ENCODE measurements at regions not wholly inside any gene's neighbourhood (a gene's known extent, or its start where the extent isn't known, plus 50 kb on each side); places are given as distances from the start of the nearest gene placed in this dataset.

- no peak for DNase-seq
Observed at GRCh38 chr16:54720259-54720658, 210.4 kb upstream of the IRX5 start.

- DNase-seq, result no peak
Observed at GRCh38 chr16:54719624-54720023, 211.0 kb upstream of the IRX5 start.

- DNase-seq, result no peak
Observed at GRCh38 chr16:54718376-54718775, 212.3 kb upstream of the IRX5 start.

DNA sequence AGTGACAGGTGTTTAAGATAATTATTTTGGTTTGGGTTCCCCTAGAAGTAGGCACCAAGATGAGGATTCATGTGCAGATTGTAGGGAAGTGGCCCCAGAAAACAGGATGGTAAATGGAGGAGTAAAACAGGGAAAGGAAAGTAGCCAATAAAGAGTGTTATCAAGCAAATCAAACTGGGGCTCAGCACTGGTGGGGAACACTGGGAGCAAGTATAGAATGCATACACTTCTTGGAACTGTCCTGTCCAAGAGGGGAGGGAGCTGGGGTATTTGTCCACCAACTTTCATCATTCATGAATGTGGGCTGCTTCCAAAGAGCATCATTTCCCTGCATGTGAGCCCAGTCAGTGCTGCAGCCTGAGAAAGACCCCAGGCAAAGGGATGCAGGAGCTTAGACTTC lies 215.7 kb upstream of the IRX5 start:
- no peak for DNase-seq

DNA sequence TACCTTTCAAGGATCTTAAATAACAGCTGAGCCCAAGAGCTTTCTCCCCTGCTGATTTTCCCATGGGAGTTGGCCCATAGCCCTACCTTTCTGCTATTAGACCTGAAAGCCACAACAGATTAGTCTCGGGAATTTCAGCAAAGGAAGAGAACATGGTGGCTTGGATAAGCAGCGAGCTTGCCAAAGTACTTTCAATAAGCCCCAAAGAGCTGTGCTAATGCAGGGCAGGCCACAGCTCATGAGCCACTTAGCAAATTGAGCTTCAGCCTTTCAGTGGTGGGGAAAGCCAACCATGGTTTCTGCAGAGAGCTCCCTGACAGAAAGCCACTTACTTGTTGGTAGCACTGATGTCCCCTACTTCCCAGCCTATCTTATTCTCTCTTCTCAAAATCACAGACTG lies 217.8 kb upstream of the IRX5 start:
- no peak for DNase-seq

GRCh38 chr16:54707813-54708212 lies 222.9 kb upstream of the IRX5 start:
- DNase-seq, result no peak

- no peak for DNase-seq
Observed at GRCh38 chr16:54706406-54706805, 224.3 kb upstream of the IRX5 start.

DNA sequence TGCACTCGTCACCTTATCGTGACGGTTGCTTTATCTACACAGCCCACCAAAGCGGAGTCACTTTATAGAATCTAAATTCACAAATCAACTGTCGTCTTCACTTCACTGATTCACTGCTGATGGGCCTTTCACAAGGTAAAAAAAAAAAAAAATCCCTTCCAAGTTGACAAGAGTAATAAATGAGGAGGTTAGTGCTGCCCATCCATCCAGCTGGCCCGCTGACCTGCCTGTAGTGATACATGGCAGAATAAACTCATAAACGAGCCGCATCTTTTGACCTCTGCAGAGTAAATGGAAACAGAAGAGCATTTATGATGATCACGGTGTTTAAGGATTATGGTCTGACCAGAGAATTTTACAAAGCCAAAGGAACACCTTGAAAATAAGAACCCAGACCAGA lies 227.3 kb upstream of the IRX5 start:
- DNase-seq, result no peak

GRCh38 chr16:54699656-54700055 lies 231.0 kb upstream of the IRX5 start:
- no peak for DNase-seq

GRCh38 chr16:54697677-54698076 lies 233.0 kb upstream of the IRX5 start:
- no peak for DNase-seq

GRCh38 chr16:54696970-54697369 lies 233.7 kb upstream of the IRX5 start:
- no peak for DNase-seq

GRCh38 chr16:54696522-54696921 lies 234.1 kb upstream of the IRX5 start:
- no peak for DNase-seq

DNA sequence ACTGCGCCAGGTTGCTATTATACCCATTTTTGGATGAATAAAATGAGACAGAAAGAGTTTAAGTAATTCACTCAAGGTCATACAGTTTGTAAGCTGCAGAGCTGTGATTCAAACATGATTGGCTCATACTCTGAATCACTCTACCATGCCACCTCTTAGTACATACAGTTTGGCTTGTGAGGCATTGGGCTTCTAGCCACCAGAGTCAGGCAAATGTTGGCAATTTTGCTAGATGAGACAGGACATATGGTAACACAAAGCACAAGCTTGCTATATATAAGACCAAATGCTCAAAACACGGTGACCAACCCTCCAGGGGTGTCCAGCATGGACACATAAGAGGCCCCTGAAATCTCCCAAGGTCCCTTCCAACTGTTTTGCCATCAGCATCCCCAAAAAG lies 236.0 kb upstream of the IRX5 start:
- DNase-seq, result no peak

GRCh38 chr16:54693864-54694263 lies 236.8 kb upstream of the IRX5 start:
- no peak for DNase-seq

- DNase-seq, result no peak
Observed at GRCh38 chr16:54690710-54691109, 240.0 kb upstream of the IRX5 start.

GRCh38 chr16:54690306-54690705 lies 240.4 kb upstream of the IRX5 start:
- DNase-seq, result no peak

DNA sequence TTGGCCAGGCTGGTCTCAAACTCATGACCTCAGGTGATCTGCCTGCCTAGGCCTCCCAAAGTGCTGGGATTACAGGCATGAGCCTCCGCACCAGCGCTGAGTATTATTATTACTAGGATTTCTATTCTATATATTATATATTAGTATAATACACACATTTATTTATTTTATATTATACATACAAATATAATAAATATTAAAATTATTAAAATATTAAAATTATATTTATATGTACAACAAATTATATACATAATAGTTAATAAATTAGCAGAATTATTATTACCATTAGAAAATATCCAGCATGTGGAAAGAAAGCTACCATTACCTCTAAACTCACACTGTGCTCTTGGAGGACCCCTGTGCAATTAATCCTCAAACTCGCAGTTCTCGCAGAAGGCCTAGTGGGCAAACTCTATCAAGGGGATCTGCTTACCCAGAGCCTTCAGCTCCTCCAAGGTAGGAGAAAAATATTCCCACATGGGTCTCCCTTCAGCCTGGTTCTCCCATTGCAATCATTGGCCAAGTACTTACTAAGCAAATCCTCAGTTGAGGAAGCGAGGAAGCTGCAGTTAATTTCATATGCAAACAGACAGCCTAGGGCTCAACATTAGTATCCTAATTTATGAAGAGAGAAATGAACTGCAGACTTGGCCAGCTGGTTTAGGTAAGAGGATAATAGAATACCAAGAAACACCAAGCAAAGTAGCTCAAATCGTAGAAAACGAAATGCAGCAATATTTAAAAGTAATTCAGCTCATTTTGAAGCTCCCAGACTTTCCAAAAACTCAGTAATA lies 241.4 kb upstream of the IRX5 start:
- no peak for DNase-seq

- no peak for DNase-seq
Observed at GRCh38 chr16:54688339-54688738, 242.3 kb upstream of the IRX5 start.

GRCh38 chr16:54687043-54687899 lies 243.4 kb upstream of the IRX5 start:
- DNase-seq, result peak; percentile 39

DNA sequence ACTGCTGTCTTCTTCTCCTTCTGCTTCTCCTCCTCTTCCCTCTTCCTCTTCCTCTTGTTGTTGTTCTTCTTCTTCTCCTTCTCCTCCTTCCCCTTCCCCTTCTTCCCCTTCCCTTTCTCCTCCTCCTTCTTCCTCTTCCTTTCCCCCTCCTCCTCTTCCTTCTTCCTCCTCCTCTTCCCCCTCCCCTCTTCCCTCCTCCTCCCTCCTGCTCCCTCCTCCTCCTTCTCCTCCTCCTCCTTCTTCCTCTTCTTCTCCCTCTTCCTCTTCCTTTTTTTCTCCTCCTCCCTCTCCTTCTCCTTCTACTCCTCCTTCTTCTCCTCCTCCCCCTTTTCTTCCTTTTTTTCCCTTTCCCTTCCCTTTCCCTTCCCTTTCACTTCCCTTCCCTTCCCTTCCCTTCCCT lies 245.0 kb upstream of the IRX5 start:
- no peak for DNase-seq

DNA sequence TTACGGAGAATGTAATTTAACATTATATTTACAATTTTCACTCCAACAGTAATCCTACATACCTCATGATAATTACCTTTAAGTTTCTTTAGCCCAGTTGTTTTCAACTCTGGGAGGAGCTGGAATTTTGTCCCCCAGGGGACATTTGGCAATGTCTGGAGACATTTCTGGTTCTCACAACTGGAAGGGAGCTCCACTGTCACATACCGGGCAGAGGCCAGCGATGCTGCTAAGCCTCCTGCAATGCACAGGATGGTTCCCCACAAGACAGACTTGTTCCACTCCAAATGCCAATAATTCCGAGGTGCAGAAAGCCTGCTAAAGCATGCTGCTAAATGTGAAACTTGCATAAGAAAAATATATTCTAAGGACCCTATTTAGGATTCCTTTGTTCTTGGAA lies 251.1 kb upstream of the IRX5 start:
- no peak for DNase-seq

GRCh38 chr16:54677308-54677950 lies 253.2 kb upstream of the IRX5 start:
- DNase-seq, result no peak

GRCh38 chr16:54673313-54673712 lies 257.4 kb upstream of the IRX5 start:
- no peak for DNase-seq

- no peak for DNase-seq
Observed at GRCh38 chr16:54672500-54672899, 258.2 kb upstream of the IRX5 start.
